ENCODE measurements at regions not wholly inside any gene's neighbourhood (a gene's known extent, or its start where the extent isn't known, plus 50 kb on each side); places are given as distances from the start of the nearest gene placed in this dataset.
"Not testable (repeated sequence)": the region's sequence is repeated elsewhere in the genome, so short reads cannot be mapped to it uniquely, and the experiment has no call there.

- DNase-seq = no peak
Observed at GRCh38 chr2:33909945-33910695, 311.0 kb upstream of the FAM98A start.

DNA sequence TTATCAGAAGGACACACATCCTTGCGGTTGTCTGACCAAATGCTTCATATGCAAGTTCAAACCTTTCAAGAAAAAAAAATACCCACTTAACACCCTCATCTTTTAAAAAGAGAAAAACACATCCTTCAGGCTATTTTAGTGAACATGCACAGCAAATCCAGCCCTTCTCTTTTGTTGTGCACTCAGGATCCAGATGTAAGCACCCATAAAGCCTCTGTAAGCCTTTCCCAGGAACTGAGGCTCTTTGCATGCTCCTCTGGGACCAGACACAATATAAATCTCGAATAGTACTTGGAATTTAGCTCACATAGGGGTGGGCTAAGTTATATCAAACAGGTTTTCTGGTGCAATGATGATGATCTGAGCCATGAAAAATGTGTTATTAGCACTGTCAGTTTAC lies 308.8 kb upstream of the FAM98A start:
- no peak for DNase-seq

GRCh38 chr2:33906129-33906528 lies 307.0 kb upstream of the FAM98A start:
- DNase-seq = not testable (repeated sequence)

DNA sequence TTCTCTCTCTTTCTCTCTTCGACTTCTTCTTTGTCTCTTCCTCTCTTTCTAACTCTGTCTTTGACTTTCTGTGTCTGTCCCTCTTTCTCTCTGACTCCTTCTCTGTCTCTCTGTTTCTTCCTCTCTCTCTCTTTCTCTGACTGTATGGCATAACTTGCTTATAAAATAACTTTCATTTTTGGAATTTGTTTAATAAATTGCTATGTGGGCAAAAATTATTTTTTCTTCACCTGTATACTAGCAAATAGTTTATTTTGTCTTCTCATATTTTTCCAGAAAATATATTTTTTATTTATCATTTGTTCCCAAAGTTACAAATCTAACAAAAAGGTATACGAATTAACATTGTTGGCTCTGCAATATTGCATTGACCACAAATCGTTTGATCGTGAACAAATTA lies 305.7 kb upstream of the FAM98A start:
- DNase-seq = no peak

DNA sequence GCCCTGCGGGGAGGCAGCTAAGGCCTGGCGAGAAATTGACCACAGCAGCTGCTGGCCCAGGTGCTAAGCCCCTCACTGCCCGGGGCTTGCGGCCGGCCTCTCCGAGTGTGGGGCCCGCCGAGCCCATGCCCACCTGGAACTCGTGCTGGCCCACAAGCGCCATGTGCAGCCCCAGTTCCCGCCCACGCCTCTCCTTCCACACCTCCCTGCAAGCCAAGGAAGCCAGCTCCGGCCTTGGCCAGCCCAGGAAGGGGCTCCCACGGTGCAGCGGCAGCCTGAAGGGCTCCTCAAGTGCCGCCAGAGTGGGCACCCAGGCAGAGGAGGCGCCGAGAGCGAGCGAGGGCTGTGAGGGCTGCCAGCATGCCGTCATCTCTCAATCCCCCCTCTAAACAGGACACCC lies 304.6 kb upstream of the FAM98A start:
- no peak for DNase-seq

GRCh38 chr2:33903215-33903614 lies 304.1 kb upstream of the FAM98A start:
- DNase-seq = no peak

- DNase-seq = no peak
Observed at GRCh38 chr2:33900610-33901009, 301.5 kb upstream of the FAM98A start.

GRCh38 chr2:33897741-33898140 lies 298.6 kb upstream of the FAM98A start:
- no peak for DNase-seq

DNA sequence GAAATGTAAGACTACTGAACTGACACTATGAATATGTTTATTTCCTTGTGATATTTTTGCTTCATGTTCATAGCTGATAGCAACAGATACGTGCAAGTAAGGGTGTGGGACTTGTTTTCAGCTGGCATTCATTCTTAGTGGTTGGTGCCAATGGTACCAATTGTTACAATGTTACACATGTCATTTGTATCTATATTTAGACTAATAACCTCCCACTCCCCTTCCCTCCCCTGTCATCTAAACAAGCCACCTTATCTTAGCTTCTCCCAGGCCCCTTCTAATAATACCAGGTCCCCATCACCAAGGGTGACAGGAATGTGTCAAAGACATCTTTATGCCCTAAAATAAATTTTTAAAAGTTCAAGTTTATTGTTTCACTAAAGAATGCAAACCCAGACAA lies 294.7 kb upstream of the FAM98A start:
- DNase-seq = no peak

DNA sequence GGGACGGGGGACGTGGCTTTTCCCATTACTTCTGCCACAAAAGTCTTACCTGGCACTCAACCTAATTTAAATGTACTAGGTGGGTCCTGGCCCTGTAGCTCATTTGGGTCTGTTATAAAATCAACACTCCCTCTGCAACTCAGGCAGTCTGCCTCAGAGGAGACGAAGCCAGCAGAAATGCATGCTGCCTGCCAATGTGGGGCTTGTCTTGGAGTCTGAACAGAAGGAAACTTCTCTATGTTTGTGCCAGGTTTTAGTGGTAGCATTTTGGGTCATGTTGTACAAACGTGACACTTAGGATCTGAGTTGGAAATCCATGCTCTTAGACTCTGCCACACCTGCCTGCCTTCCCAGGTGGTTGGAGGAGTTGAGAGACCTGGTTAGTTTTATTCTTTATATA lies 292.5 kb upstream of the FAM98A start:
- DNase-seq = no peak

DNA sequence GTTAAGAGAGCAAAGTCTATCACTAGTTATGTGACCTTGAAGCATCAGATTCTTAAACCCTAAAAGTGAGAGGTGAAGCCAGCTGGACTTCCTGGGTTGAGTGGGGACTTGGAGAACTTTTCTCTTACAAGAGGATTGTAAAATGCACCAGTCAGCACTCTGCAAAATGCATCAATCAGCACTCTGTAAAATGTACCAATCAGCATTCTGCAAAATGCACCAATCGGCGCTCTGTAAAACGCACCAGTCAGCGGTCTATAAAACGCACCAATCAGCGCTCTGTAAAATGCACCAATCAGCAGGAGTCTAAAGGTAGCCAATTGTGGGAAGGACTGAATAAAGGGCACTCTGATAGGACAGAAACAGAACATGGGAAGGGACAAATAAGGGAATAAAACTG lies 291.6 kb upstream of the FAM98A start:
- no peak for DNase-seq

GRCh38 chr2:33877348-33878016 lies 278.4 kb upstream of the FAM98A start:
- no peak for DNase-seq

DNA sequence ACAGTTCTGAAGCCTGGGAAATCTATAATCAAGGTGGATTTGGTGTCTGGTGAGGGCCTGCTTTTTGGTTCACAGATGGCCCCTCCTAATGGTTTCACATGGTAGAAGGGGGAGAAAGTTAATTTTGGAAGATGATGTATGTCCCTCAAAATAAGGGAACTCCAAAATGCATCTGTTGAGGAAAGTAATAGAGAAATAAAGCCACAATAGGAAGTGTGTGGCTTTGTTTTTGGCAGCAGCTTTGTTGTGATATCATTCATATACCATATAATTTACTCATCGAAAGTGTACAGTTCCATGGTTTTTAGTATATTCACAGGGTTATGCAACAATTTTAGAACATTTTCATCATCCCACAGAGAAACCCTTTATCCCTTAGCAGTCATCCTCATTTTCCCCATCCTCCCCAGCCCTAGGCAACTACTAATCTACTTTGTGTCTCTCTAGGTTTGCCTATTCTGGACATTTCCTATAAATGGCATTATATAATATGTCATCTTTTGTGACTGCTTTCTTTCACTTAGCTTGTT lies 274.0 kb upstream of the FAM98A start:
- DNase-seq = no peak

DNA sequence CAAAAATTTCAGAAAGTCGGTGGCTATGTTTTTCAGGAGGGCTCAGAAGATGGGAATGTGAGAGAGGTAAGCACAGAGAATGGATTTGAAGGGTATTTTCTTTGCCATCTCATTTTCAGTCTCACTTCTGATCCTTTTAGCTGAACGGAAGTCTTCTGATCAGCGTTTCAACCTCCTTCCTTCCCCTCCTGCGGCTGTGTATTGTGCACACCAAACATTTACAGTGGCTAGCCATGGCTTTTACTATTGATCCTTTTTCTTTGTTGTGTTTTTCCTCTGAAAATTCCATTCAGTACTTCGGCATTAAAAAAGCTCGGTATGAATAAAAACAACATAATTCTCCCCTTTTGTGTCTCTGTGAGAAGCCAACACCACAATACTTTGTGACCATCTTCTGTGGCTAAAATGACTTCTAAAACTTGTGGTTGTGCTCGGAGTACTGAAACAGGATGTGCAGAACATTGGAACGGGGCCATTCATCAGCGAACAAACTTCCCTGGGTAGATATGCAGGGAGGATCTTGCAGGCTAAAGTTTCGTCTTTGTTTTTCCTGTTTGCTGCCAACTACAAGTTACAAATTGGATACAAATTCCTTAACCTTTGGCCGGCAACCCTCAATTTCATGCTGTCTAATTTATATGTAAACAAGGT lies 260.8 kb upstream of the FAM98A start:
- no peak for DNase-seq

GRCh38 chr2:33859176-33859575 lies 260.1 kb upstream of the FAM98A start:
- DNase-seq = no peak

- no peak for DNase-seq
Observed at GRCh38 chr2:33848486-33848885, 249.4 kb upstream of the FAM98A start.

DNA sequence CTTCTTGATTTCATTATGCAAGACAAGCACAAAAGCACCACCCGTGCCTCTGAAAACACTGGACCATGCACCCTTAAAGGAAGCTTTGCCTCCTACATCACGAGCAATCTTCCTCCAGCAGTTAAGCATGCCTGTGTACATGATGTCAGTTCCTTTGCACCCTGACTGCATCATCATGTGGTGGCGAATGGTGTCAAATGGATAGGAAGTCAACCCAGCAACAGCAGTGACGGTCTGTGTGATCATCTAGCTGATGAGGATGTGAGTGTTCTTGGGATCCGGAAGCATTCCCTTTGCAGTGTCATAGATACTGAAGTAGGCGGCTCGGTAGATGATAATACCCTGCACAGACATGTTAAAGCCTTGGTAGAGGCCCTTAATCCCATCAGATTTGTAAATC lies 240.7 kb upstream of the FAM98A start:
- DNase-seq = no peak

GRCh38 chr2:33836628-33837027 lies 237.5 kb upstream of the FAM98A start:
- DNase-seq = no peak

GRCh38 chr2:33835911-33836310 lies 236.8 kb upstream of the FAM98A start:
- DNase-seq = no peak

- no peak for DNase-seq
Observed at GRCh38 chr2:33822964-33823363, 223.9 kb upstream of the FAM98A start.

DNA sequence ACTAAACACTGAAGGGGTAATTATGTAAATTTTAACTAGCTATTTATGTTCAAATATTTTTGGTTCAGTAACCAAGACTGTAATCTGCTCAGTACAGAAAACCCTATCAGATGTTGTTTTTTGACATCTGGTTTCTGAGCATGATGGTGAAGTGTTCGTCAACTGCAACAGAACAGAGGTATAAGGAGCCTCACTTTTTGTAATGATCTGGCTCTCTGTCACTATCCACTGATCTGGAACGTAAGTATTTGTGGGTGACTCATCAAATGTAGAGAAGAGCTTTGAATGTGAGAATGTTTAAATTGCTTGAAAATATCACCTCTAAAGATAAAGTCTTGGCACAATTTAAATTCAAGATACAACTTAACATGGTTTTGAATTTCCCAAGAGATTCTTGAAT lies 213.6 kb upstream of the FAM98A start:
- no peak for DNase-seq

DNA sequence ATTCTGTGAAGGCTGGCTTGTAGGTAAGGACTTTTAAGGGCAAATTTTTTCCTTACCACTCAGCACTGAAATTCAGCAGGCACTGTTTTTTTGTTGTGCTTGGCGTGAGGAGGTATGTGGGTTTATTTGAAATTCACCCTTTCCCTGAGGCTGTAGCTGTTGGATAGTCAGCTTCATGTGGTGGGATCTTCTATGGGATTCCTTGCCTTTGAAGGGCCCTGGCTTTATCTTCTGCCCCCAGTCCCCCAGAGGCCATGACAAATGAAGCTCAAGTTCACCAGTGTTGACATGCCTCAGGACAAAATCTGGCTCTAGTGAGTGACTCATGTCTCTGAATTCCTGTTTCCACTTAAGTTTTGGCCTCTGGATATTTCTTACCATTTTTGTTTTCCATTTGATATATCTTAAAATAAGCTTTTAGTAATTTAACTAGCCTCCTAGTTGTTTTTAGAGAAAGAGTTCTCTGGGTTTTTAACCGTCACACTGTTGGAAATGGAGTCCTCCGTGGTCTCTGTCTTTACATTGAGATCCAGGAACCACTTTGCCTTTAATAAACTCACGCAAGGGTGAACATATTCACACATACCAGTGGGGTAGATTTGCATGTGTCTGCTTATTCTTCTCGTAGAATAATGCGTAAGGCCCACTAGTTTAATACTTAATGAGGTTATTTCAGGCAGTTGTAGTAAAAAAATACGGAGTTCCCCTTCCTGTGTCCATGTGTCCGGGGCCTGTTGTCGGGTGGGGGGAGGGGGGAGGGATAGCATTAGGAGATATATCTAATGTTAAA lies 211.1 kb upstream of the FAM98A start:
- DNase-seq = no peak

- no peak for DNase-seq
Observed at GRCh38 chr2:33806041-33806440, 206.9 kb upstream of the FAM98A start.

All from NCI-H226 (cell line).